Adrenal gland (tissue), 9 donors: ENCODE measurements at regions not wholly inside any gene's neighbourhood (a gene's known extent, or its start where the extent isn't known, plus 50 kb on each side); places are given as distances from the start of the nearest gene placed in this dataset.
A peak's percentile ranks its signal among the peaks of the same experiment; 100 is the strongest.

Experiments used
- DNase-seq, 7 donors: peaks; one replicate each; pipeline ENCODE4 v3.0.0-alpha.2; 2019 to 2020
- H3K27ac ChIP-seq, 5 donors: fragments of 200-600 bp; sonication (generic) in 4 of 5; 1 replicate in 3 of 5; 2 replicates in 2 of 5; pipeline versions ENCODE4 v1.5.1 to v1.8.0; 2016 to 2020; ENCODE audit warnings: mild to moderate bottlenecking in 1 of 5
- H3K27me3 ChIP-seq: fragments of 200-600 bp; 2 replicates; pipeline ENCODE4 v1.8.0; 2021
- H3K36me3 ChIP-seq, 2 donors: fragments of 200-600 bp; replicated peaks in 1 of 2; 1 replicate in 1 of 2; 2 replicates in 1 of 2; pipeline versions ENCODE4 v1.5.1 to v1.8.0; 2018 to 2022
- H3K4me1 ChIP-seq, 2 donors: fragments of 200-600 bp; replicated peaks in 1 of 2; 1 replicate in 1 of 2; 2 replicates in 1 of 2; pipeline versions ENCODE4 v1.5.1 to v1.8.0; 2018 to 2021
- H3K4me3 ChIP-seq, 4 donors: fragments of 200-600 bp; sonication (generic) in 3 of 4; one replicate each; pipeline ENCODE4 v1.5.1; 2016 to 2018
- H3K9me3 ChIP-seq, 3 donors: fragments of 200-600 bp; sonication (generic) in 1 of 3; replicated peaks in 1 of 3; 1 replicate in 2 of 3; 2 replicates in 1 of 3; pipeline versions ENCODE4 v1.5.1 to v1.8.0; 2016 to 2021
- CTCF ChIP-seq, 6 experiments: fragments of 450-650 bp in 4 of 6; fragments of 200-600 bp in 2 of 6; sonication (generic) in 1 of 6; IDR thresholded peaks; 1 replicate in 5 of 6; 2 replicates in 1 of 6; pipeline versions ENCODE4 v1.5.1 to v1.8.0; 2016 to 2021; ENCODE audit warnings: antibody characterized with exemption in 6 of 6, mild to moderate bottlenecking in 2 of 6, moderate library complexity in 1 of 6
- POLR2A ChIP-seq, 2 donors: fragments of 450-650 bp; IDR thresholded peaks; one replicate each; pipeline ENCODE4 v1.6.1; 2017; ENCODE audit warnings: antibody characterized with exemption in 2 of 2, mild to moderate bottlenecking in 2 of 2, moderate library complexity in 1 of 2
- WGBS, 4 donors: extraction: QIAGEN DNeasy Blood & Tissue Kit in 2 of 4; methylation state at CpG; one replicate each; pipeline versions ENCODE4 v1.1.5 to v1.1.7; 2013 to 2017; 5-methylcytosine and 5-hydroxymethylcytosine counted together
- intact Hi-C, 2 donors: fragments of 100-400 bp; cut with DNase I; formaldehyde crosslinking; loops; one replicate each; pipeline versions ENCODE4 v1.14.1 to v1.15.0; 2022 to 2023
- donor health status: healthy with polysubstance abuse.
- donor health status: Bipolar disorder and iron deficiency.
- donor health status: DM: yes; HTN: yes; CAD: no.
- donor health status: DM: no; HTN: no; CAD: no.
- donor health status: DM: no; HTN: no; CAD: no.

- DNase-seq, result no peak
Observed at GRCh38 chr3:99242271-99242670, 340.8 kb upstream of the DCBLD2 start.

GRCh38 chr3:99240700-99241099 lies 339.2 kb upstream of the DCBLD2 start:
- Histone ChIP-seq H3K36me3 (no peaks in the 10 kb centered on the region), H3K4me1 (no peaks in the 10 kb centered on the region), H3K27me3 (no peaks in the 10 kb centered on the region), H3K27ac (no peak overlapping the region), H3K9me3 (no peaks in the 10 kb centered on the region), H3K4me3 (no peak overlapping the region)
- intact Hi-C loops, result no loop called here
- WGBS, 4 donors, result 20 to 29% (median 23%) methylated on average over 2 of the region's 2 CpGs
- TF ChIP-seq POLR2A (IDR thresholded peaks at IDR 0.05), result no peak
- no peak for TF ChIP-seq CTCF (IDR thresholded peaks at IDR 0.05)
- peak in 1 of 7 donors; percentile 1 for DNase-seq

More at GRCh38 chr3:99242271-99242670, 340.8 kb upstream of the DCBLD2 start:
- TF ChIP-seq POLR2A (IDR thresholded peaks at IDR 0.05), result no peak
- TF ChIP-seq CTCF (IDR thresholded peaks at IDR 0.05), result no peak
- WGBS, 4 donors, result 67 to 89% (median 78%) methylated on average over 2 of the region's 2 CpGs
- intact Hi-C loops, result no loop called here
- no peaks in the 10 kb centered on the region for H3K27me3 ChIP-seq
- no peak overlapping the region for H3K27ac ChIP-seq
- H3K9me3 ChIP-seq, result no peaks in the 10 kb centered on the region
- H3K4me3 ChIP-seq, result no peak overlapping the region
- no peaks in the 10 kb centered on the region for H3K36me3 ChIP-seq
- no peaks in the 10 kb centered on the region for H3K4me1 ChIP-seq

- H3K36me3 ChIP-seq, result no peaks in the 10 kb centered on the region
- no peaks in the 10 kb centered on the region for H3K4me1 ChIP-seq
- H3K9me3 ChIP-seq, result no peaks in the 10 kb centered on the region
- DNase-seq, result no peak
- TF ChIP-seq POLR2A (IDR thresholded peaks at IDR 0.05) (no peak), CTCF (IDR thresholded peaks at IDR 0.05) (no peak)
- H3K4me3 ChIP-seq, result no peak overlapping the region
- no peak overlapping the region for H3K27ac ChIP-seq
- H3K27me3 ChIP-seq, result no peaks in the 10 kb centered on the region
- intact Hi-C loops, result no loop called here
Observed at GRCh38 chr3:99236576-99236975, 335.1 kb upstream of the DCBLD2 start.

- no peak for TF ChIP-seq POLR2A (IDR thresholded peaks at IDR 0.05)
- no peak for TF ChIP-seq CTCF (IDR thresholded peaks at IDR 0.05)
- 60 to 80% (median 69%) methylated on average over 1 of the region's 1 CpG for WGBS, 4 donors
Observed at GRCh38 chr3:99232696-99233095, 331.2 kb upstream of the DCBLD2 start.

More at GRCh38 chr3:99232696-99233095, 331.2 kb upstream of the DCBLD2 start:
- no peak overlapping the region for H3K4me3 ChIP-seq
- H3K27me3 ChIP-seq, result no peaks in the 10 kb centered on the region
- H3K9me3 ChIP-seq, result no peaks in the 10 kb centered on the region
- no peak overlapping the region for H3K27ac ChIP-seq
- DNase-seq, result no peak
- no peaks in the 10 kb centered on the region for H3K36me3 ChIP-seq
- no peaks in the 10 kb centered on the region for H3K4me1 ChIP-seq
- intact Hi-C loops, result no loop called here
